Chondrocyte (in vitro differentiated cells): ENCODE measurements at regions not wholly inside any gene's neighbourhood (a gene's known extent, or its start where the extent isn't known, plus 50 kb on each side); places are given as distances from the start of the nearest gene placed in this dataset.

Experiments used
- DNase-seq: peaks from one replicate; pipeline ENCODE4 v3.0.0; 2021; ENCODE audit warnings: mixed read lengths, low spot score
- H3K27ac Mint-ChIP-seq: one replicate; pipeline ENCODE4 v1.8.0; 2021; ENCODE audit warnings: mild to moderate bottlenecking, moderate library complexity, mixed read lengths; ENCODE audit not compliant: unreplicated experiment
- H3K27me3 Mint-ChIP-seq: 2 replicates; pipeline ENCODE4 v1.8.0; 2021; ENCODE audit warnings: low read depth, mixed read lengths
- H3K36me3 Mint-ChIP-seq: 2 replicates; pipeline ENCODE4 v1.8.0; 2021; ENCODE audit warnings: low read depth, mixed read lengths
- H3K4me1 Mint-ChIP-seq: 2 replicates; pipeline ENCODE4 v1.8.0; 2021; ENCODE audit warnings: low read depth, mild to moderate bottlenecking, mixed read lengths
- H3K4me3 Mint-ChIP-seq: one replicate; pipeline ENCODE4 v1.8.0; 2021; ENCODE audit warnings: mild to moderate bottlenecking, moderate library complexity, mixed read lengths; ENCODE audit not compliant: unreplicated experiment
- H3K9me3 Mint-ChIP-seq: 2 replicates; pipeline ENCODE4 v1.8.0; 2021; ENCODE audit warnings: low read depth, mixed read lengths
- TF ChIP-seq, protein P1 (sequence below): fragments of 200-600 bp; sonication (generic); IDR thresholded peaks from 2 replicates; pipeline ENCODE4 v1.5.0; 2021; ENCODE audit warnings: antibody characterized with exemption, mild to moderate bottlenecking, moderate library complexity

DNA sequence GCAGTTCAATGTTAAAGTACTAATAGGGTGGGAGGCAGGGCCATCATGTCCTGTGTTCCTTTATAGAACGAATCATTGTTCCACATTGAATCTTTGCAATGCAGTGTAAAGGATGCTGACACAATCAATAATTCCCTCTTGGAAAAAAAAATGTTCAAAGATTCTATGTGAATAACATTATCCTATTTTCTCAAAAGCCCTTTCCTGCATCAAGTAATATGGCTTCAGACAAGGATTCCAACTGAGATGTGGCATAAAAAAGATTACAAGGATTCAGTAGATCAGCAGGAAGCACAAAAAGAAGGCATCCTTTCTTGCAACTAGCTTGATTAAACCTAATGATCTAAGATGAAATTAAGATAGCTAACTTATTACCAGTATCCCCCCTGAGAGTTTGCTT is 454.0 kb upstream of the CADM2 start:
- no peak overlapping the region for H3K27ac Mint-ChIP-seq
- TF ChIP-seq, protein P1, sequence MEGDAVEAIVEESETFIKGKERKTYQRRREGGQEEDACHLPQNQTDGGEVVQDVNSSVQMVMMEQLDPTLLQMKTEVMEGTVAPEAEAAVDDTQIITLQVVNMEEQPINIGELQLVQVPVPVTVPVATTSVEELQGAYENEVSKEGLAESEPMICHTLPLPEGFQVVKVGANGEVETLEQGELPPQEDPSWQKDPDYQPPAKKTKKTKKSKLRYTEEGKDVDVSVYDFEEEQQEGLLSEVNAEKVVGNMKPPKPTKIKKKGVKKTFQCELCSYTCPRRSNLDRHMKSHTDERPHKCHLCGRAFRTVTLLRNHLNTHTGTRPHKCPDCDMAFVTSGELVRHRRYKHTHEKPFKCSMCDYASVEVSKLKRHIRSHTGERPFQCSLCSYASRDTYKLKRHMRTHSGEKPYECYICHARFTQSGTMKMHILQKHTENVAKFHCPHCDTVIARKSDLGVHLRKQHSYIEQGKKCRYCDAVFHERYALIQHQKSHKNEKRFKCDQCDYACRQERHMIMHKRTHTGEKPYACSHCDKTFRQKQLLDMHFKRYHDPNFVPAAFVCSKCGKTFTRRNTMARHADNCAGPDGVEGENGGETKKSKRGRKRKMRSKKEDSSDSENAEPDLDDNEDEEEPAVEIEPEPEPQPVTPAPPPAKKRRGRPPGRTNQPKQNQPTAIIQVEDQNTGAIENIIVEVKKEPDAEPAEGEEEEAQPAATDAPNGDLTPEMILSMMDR, result no peak
- DNase-seq, result no peak
- no peaks in the 10 kb centered on the region for H3K36me3 Mint-ChIP-seq
- H3K9me3 Mint-ChIP-seq, result peaks cover 5% of the 10 kb centered on the region
- no peaks in the 10 kb centered on the region for H3K27me3 Mint-ChIP-seq
- no peaks in the 10 kb centered on the region for H3K4me1 Mint-ChIP-seq
- H3K4me3 Mint-ChIP-seq, result no peak overlapping the region

DNA sequence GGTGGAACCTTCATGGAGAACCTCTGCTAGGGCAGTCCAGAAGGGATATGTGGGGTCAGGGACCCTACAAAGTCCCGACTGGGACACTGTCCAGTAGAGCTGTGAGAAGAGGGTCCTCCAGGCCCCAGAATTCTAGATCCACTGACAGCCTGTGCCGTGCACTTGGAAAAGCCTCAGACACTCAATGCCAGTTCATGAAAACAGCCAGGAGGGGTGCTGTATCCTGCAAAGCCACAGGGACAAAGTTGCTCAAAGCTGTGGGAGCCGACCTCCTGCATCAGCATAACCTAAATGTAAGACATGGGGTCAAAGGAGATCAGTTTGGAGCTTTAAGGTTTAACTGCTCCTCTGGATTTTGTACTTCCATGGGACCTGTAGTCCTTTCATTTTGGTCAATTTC is 448.8 kb upstream of the CADM2 start:
- Mint-ChIP-seq H3K9me3 (peaks cover 22% of the 10 kb centered on the region), H3K27ac (no peak overlapping the region), H3K27me3 (no peaks in the 10 kb centered on the region), H3K4me3 (no peak overlapping the region), H3K36me3 (no peaks in the 10 kb centered on the region), H3K4me1 (no peaks in the 10 kb centered on the region)
- no peak for DNase-seq
- TF ChIP-seq, protein P1, result no peak

- H3K9me3 Mint-ChIP-seq, result peaks cover 13% of the 10 kb centered on the region
- DNase-seq, result no peak
These were observed 435.9 kb upstream of the CADM2 start for GRCh38 chr3:84522893-84523292.

GRCh38 chr3:84536916-84537315 is 421.9 kb upstream of the CADM2 start:
- peaks cover 23% of the 10 kb centered on the region for H3K9me3 Mint-ChIP-seq
- no peak overlapping the region for H3K27ac Mint-ChIP-seq
- no peaks in the 10 kb centered on the region for H3K36me3 Mint-ChIP-seq
- TF ChIP-seq, protein P1, result no peak
- no peak for DNase-seq
- H3K4me1 Mint-ChIP-seq, result no peaks in the 10 kb centered on the region
- peaks cover 3% of the 10 kb centered on the region for H3K27me3 Mint-ChIP-seq
- H3K4me3 Mint-ChIP-seq, result no peak overlapping the region

More at GRCh38 chr3:84522893-84523292, 435.9 kb upstream of the CADM2 start:
- no peaks in the 10 kb centered on the region for H3K4me1 Mint-ChIP-seq
- H3K27me3 Mint-ChIP-seq, result no peaks in the 10 kb centered on the region
- H3K4me3 Mint-ChIP-seq, result no peak overlapping the region
- H3K36me3 Mint-ChIP-seq, result peaks cover 1% of the 10 kb centered on the region
- TF ChIP-seq, protein P1, result no peak
- no peak overlapping the region for H3K27ac Mint-ChIP-seq

DNA sequence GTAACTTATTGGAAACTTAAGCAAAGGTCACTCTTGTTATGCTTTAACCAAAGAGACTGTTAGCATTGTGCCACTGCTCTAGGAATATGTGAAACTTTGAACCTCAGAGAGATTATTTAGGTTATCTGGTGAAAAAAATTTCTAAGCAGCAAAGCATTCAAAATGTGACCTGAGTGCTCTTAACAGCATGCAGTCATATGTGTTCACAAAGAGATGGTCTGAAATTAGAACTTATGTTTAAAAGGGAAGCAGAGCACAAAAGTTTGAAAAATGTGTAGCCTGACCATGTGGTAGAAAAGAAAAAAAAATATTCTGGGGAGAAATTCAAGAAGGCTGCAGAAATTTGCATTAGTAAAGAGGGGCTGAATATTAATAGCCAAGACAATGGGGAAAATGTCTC is 420.2 kb upstream of the CADM2 start:
- H3K27ac Mint-ChIP-seq, result no peak overlapping the region
- no peaks in the 10 kb centered on the region for H3K4me1 Mint-ChIP-seq

More for the DNA sequence above, 420.2 kb upstream of the CADM2 start:
- Mint-ChIP-seq H3K4me3 (no peak overlapping the region), H3K36me3 (no peaks in the 10 kb centered on the region), H3K9me3 (peaks cover 17% of the 10 kb centered on the region), H3K27me3 (no peaks in the 10 kb centered on the region)
- DNase-seq, result no peak
- TF ChIP-seq, protein P1, result no peak
